ENCODE measurements at regions not wholly inside any gene's neighbourhood (a gene's known extent, or its start where the extent isn't known, plus 50 kb on each side); places are given as distances from the start of the nearest gene placed in this dataset.

DNA sequence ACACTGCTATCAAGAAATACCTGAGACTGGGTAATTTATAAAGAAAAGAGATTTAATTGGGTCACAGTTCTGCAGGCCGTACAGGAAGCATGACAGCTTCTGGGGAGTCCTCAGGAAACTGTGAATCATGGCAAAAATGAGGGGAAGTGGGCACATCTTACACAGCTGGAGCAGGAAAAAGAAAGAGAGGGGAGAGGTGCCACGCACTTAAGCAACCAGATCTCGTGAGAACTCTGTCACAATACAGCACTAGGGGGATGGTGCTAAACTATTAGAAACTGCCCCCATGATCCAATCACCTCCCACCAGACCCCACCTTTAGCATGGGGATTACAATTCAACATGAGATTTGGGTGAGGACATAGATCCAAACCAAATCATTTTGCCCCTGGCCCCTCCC, 105.5 kb upstream of the CPLX2 start:
- Histone ChIP-seq H3K36me3 (ENCODE audit: control insufficient read depth, insufficient read depth, low read length) (no peaks in the 10 kb centered on the region), H3K9me3 (ENCODE audit: control insufficient read depth, insufficient read depth, low read length) (no peaks in the 10 kb centered on the region), H3K27me3 (ENCODE audit: control insufficient read depth, insufficient read depth, low read length) (peaks cover under 1% of the 10 kb centered on the region), H3K4me1 (ENCODE audit: control insufficient read depth, insufficient read depth, low read length) (no peaks in the 10 kb centered on the region), H3K9ac (ENCODE audit: low read depth, low read length) (no peak overlapping the region), H3K4me3 (ENCODE audit: low read depth, low read length) (no peak overlapping the region)

GRCh38 chr5:175766963-175767362, 104.4 kb upstream of the CPLX2 start:
- Histone ChIP-seq H3K4me1 (ENCODE audit: control insufficient read depth, insufficient read depth, low read length) (no peaks in the 10 kb centered on the region), H3K4me3 (ENCODE audit: low read depth, low read length) (no peak overlapping the region), H3K27me3 (ENCODE audit: control insufficient read depth, insufficient read depth, low read length) (peaks cover 9% of the 10 kb centered on the region), H3K9ac (ENCODE audit: low read depth, low read length) (no peak overlapping the region), H3K9me3 (ENCODE audit: control insufficient read depth, insufficient read depth, low read length) (no peaks in the 10 kb centered on the region), H3K36me3 (ENCODE audit: control insufficient read depth, insufficient read depth, low read length) (no peaks in the 10 kb centered on the region)

DNA sequence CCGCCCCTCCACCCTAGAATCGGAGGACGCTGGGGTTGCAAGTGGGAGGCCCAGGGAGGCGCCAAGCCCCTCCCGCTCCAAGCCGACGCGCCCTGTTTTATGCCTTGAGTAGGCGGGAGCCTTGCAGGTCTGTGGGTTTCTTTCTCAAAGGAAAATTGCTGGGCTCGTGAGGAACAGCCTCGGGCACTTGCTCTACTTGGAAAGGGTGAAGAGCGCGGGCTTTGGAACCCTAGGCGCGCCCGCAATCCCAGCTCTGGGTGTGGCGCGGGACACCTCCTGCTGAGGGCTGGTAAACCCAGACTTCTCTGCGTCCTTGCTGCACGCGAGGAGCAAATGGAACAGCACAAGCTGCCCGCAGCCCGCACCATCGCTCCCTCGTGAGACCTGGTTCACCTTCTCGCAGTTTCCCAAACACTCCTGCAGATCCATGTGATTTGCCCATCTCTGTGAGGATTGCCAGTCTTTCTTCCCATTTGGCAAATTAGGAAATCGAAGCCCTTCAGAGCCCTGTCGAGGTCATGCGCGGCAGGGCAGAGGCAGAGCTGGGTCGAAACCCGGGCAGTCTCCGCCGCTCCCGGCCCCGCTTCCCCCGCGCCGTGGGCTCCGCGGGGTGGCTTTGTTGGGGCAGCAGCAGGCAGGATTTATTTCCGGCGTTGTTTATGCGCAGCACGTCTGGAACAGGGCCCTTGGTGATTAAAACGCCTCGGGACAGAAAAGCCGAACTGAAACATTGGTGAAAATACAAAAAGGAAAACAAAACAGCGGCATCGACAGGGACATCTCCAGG, 98.4 kb upstream of the CPLX2 start:
- Histone ChIP-seq H3K4me3 (ENCODE audit: low read depth, low read length) (peak overlapping the region; percentile 50), H3K9ac (ENCODE audit: low read depth, low read length) (no peak overlapping the region)

GRCh38 chr5:175773534-175774070, 97.8 kb upstream of the CPLX2 start:
- Histone ChIP-seq H3K27me3 (ENCODE audit: control insufficient read depth, insufficient read depth, low read length) (peaks cover 32% of the 10 kb centered on the region), H3K4me3 (ENCODE audit: low read depth, low read length) (peak overlapping the region; percentile 50), H3K9me3 (ENCODE audit: control insufficient read depth, insufficient read depth, low read length) (no peaks in the 10 kb centered on the region), H3K9ac (ENCODE audit: low read depth, low read length) (no peak overlapping the region), H3K4me1 (ENCODE audit: control insufficient read depth, insufficient read depth, low read length) (peaks cover 8% of the 10 kb centered on the region), H3K36me3 (ENCODE audit: control insufficient read depth, insufficient read depth, low read length) (no peaks in the 10 kb centered on the region)

More for the DNA sequence above, 98.4 kb upstream of the CPLX2 start:
- Histone ChIP-seq H3K27me3 (ENCODE audit: control insufficient read depth, insufficient read depth, low read length) (peaks cover 32% of the 10 kb centered on the region), H3K9me3 (ENCODE audit: control insufficient read depth, insufficient read depth, low read length) (no peaks in the 10 kb centered on the region), H3K36me3 (ENCODE audit: control insufficient read depth, insufficient read depth, low read length) (no peaks in the 10 kb centered on the region), H3K4me1 (ENCODE audit: control insufficient read depth, insufficient read depth, low read length) (peaks cover 8% of the 10 kb centered on the region)

DNA sequence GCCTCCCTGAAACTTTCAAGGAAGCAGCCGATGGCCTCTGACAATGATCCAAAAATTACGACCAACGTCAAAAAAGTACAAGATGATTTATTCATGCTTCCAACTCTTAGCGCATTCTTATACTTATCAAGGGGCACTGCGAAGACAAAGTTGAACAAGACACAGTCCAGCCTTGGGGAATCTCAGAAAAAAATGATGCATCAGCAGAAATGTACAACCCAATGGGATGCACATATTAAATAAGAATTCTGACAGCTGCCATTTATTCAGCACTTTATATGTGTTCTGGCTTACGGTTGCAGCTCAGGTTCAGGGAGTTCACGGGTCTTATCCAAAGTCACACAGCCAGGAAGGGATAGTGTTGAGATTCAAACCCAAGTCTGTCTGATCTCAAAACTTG, 96.0 kb upstream of the CPLX2 start:
- peaks cover 8% of the 10 kb centered on the region for H3K4me1 ChIP-seq (ENCODE audit: control insufficient read depth, insufficient read depth, low read length)
- no peaks in the 10 kb centered on the region for H3K36me3 ChIP-seq (ENCODE audit: control insufficient read depth, insufficient read depth, low read length)
- H3K9me3 ChIP-seq (ENCODE audit: control insufficient read depth, insufficient read depth, low read length): no peaks in the 10 kb centered on the region
- H3K4me3 ChIP-seq (ENCODE audit: low read depth, low read length): no peak overlapping the region
- peaks cover 32% of the 10 kb centered on the region for H3K27me3 ChIP-seq (ENCODE audit: control insufficient read depth, insufficient read depth, low read length)
- H3K9ac ChIP-seq (ENCODE audit: low read depth, low read length): no peak overlapping the region

DNA sequence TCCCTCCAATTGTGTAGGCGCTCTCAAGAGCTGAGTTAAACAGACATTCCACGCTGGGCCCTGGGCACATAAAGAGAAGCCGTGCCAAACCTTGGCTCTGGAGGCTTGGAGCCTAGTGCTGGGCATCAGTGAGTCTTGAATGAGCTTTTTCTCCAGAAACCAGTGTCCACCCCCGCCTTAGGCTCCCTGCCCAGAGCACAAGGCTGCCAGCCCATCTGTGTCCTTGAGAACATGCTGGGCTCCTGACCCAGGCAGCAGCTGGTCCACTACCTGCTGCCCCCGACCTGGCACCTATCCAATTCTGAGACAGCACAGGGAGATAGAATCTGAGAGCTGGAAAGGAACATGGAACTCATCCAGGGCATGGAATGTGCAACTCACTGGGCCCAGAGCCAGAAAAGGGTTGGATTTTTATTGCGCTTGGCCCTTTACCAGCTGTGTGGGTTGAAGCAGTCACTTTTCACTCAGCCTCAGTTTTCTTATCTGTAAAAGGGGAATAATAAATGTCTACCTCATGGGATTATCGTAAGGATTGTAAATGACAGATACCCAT, 92.4 kb upstream of the CPLX2 start:
- H3K27me3 ChIP-seq (ENCODE audit: control insufficient read depth, insufficient read depth, low read length): peaks cover 9% of the 10 kb centered on the region
- H3K9me3 ChIP-seq (ENCODE audit: control insufficient read depth, insufficient read depth, low read length): no peaks in the 10 kb centered on the region
- H3K4me3 ChIP-seq (ENCODE audit: low read depth, low read length): no peak overlapping the region
- no peaks in the 10 kb centered on the region for H3K36me3 ChIP-seq (ENCODE audit: control insufficient read depth, insufficient read depth, low read length)
- H3K9ac ChIP-seq (ENCODE audit: low read depth, low read length): no peak overlapping the region
- peaks cover 1% of the 10 kb centered on the region for H3K4me1 ChIP-seq (ENCODE audit: control insufficient read depth, insufficient read depth, low read length)

GRCh38 chr5:175783739-175784138, 87.6 kb upstream of the CPLX2 start:
- Histone ChIP-seq H3K36me3 (ENCODE audit: control insufficient read depth, insufficient read depth, low read length) (no peaks in the 10 kb centered on the region), H3K27me3 (ENCODE audit: control insufficient read depth, insufficient read depth, low read length) (peaks cover 2% of the 10 kb centered on the region), H3K4me1 (ENCODE audit: control insufficient read depth, insufficient read depth, low read length) (no peaks in the 10 kb centered on the region), H3K9ac (ENCODE audit: low read depth, low read length) (no peak overlapping the region), H3K4me3 (ENCODE audit: low read depth, low read length) (no peak overlapping the region), H3K9me3 (ENCODE audit: control insufficient read depth, insufficient read depth, low read length) (no peaks in the 10 kb centered on the region)

DNA sequence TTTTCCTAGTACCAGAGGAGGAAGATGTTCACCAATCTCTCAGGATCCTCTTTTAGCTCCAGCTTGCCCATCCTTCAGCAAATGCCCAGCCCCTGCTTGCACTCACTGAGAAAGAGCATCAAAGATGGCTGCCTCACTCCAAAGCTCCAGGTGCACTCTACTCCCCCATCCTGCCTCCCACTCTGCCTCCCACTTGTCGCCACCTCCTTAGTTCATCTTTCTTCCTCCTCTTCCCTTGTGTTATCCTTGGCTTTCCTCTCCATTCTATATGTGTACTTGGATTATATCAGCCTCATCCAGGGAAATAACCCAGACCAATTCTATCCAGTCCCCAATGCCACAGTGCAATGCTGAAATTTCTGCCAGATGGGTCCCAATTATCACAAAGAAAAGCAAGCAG, 87.1 kb upstream of the CPLX2 start:
- H3K9ac ChIP-seq (ENCODE audit: low read depth, low read length): no peak overlapping the region
- H3K27me3 ChIP-seq (ENCODE audit: control insufficient read depth, insufficient read depth, low read length): peaks cover 2% of the 10 kb centered on the region
- no peaks in the 10 kb centered on the region for H3K4me1 ChIP-seq (ENCODE audit: control insufficient read depth, insufficient read depth, low read length)
- no peaks in the 10 kb centered on the region for H3K36me3 ChIP-seq (ENCODE audit: control insufficient read depth, insufficient read depth, low read length)
- no peak overlapping the region for H3K4me3 ChIP-seq (ENCODE audit: low read depth, low read length)
- H3K9me3 ChIP-seq (ENCODE audit: control insufficient read depth, insufficient read depth, low read length): no peaks in the 10 kb centered on the region

- Histone ChIP-seq H3K9me3 (ENCODE audit: control insufficient read depth, insufficient read depth, low read length) (no peaks in the 10 kb centered on the region), H3K9ac (ENCODE audit: low read depth, low read length) (no peak overlapping the region), H3K4me1 (ENCODE audit: control insufficient read depth, insufficient read depth, low read length) (no peaks in the 10 kb centered on the region), H3K4me3 (ENCODE audit: low read depth, low read length) (no peak overlapping the region), H3K27me3 (ENCODE audit: control insufficient read depth, insufficient read depth, low read length) (peaks cover 2% of the 10 kb centered on the region), H3K36me3 (ENCODE audit: control insufficient read depth, insufficient read depth, low read length) (no peaks in the 10 kb centered on the region)
Observed at GRCh38 chr5:175785681-175786080, 85.7 kb upstream of the CPLX2 start.

DNA sequence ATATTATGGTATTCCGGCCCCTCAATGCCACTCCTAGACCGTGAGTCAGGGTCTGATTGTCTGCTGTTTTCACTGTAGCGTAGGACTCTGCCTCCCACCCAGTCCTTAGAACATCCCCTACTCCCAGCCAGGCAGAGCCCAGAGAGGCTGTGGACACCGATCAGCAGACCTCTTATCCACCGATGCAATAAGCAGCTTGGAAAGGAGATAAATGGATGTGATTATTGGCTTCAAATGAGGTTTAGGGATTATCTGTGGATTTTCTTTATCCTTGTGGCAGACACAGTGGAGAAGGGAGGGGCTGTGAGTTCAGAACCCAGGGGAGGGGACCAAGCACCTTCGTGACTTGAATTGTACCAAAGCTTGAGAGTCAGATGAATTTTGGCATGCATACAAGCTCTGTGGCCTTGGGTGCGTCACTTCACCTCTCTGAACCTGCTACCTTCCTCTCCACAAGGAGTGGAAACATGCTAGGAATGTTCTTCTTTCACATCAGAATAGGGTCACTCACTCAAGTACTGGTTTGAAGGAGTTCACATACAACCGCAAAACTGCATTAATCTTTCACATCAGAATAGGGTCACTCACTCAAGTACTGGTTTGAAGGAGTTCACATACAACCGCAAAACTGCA, 83.1 kb upstream of the CPLX2 start:
- H3K9me3 ChIP-seq (ENCODE audit: control insufficient read depth, insufficient read depth, low read length): no peaks in the 10 kb centered on the region
- H3K4me1 ChIP-seq (ENCODE audit: control insufficient read depth, insufficient read depth, low read length): no peaks in the 10 kb centered on the region
- no peaks in the 10 kb centered on the region for H3K27me3 ChIP-seq (ENCODE audit: control insufficient read depth, insufficient read depth, low read length)
- H3K9ac ChIP-seq (ENCODE audit: low read depth, low read length): no peak overlapping the region
- H3K36me3 ChIP-seq (ENCODE audit: control insufficient read depth, insufficient read depth, low read length): no peaks in the 10 kb centered on the region
- no peak overlapping the region for H3K4me3 ChIP-seq (ENCODE audit: low read depth, low read length)

DNA sequence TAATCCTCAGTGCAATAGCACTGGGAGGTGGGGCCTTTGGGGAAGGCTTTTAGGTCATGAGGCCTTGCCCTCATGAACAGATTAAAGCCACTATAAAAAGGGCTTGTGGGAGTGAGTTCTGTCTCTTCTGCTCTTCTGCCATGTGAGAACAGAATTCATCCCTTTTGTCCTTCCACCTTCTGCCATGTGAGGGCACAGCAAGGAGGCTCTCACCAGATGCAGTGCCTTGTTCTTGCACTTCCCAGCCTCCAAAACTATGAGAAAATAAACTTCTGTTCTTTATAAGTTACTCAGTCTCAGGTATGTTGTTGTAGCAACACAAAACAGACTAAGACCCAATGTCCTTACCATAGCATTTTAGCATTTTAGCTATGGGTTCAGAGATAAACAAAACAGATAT, 81.7 kb upstream of the CPLX2 start:
- H3K9me3 ChIP-seq (ENCODE audit: control insufficient read depth, insufficient read depth, low read length): no peaks in the 10 kb centered on the region
- no peaks in the 10 kb centered on the region for H3K36me3 ChIP-seq (ENCODE audit: control insufficient read depth, insufficient read depth, low read length)
- H3K4me1 ChIP-seq (ENCODE audit: control insufficient read depth, insufficient read depth, low read length): no peaks in the 10 kb centered on the region
- no peak overlapping the region for H3K4me3 ChIP-seq (ENCODE audit: low read depth, low read length)
- peaks cover 8% of the 10 kb centered on the region for H3K27me3 ChIP-seq (ENCODE audit: control insufficient read depth, insufficient read depth, low read length)
- H3K9ac ChIP-seq (ENCODE audit: low read depth, low read length): no peak overlapping the region

GRCh38 chr5:175790796-175791195, 80.6 kb upstream of the CPLX2 start:
- H3K27me3 ChIP-seq (ENCODE audit: control insufficient read depth, insufficient read depth, low read length): peaks cover 13% of the 10 kb centered on the region
- no peaks in the 10 kb centered on the region for H3K36me3 ChIP-seq (ENCODE audit: control insufficient read depth, insufficient read depth, low read length)
- no peak overlapping the region for H3K4me3 ChIP-seq (ENCODE audit: low read depth, low read length)
- H3K9me3 ChIP-seq (ENCODE audit: control insufficient read depth, insufficient read depth, low read length): no peaks in the 10 kb centered on the region
- H3K4me1 ChIP-seq (ENCODE audit: control insufficient read depth, insufficient read depth, low read length): no peaks in the 10 kb centered on the region
- H3K9ac ChIP-seq (ENCODE audit: low read depth, low read length): no peak overlapping the region
